Choroid plexus epithelial cell (primary cell): ENCODE measurements at regions not wholly inside any gene's neighbourhood (a gene's known extent, or its start where the extent isn't known, plus 50 kb on each side); places are given as distances from the start of the nearest gene placed in this dataset.

ENCODE experiments used
- DNase-seq: peaks from one replicate; pipeline ENCODE4 v3.0.0-alpha.2; 2010; ENCODE audit warnings: low read depth
- H3K4me3 ChIP-seq: 2 replicates; pipeline ENCODE4 v1.5.1; 2011; ENCODE audit warnings: low read depth, mild to moderate bottlenecking, control low read depth, low read length, moderate library complexity
- CTCF ChIP-seq: conservative IDR thresholded peaks from 2 replicates; pipeline ENCODE4 v1.5.1; 2011; ENCODE audit warnings: low read depth, mild to moderate bottlenecking, control low read depth, inconsistent platforms, low read length, moderate library complexity

GRCh38 chr2:200761266-200761665, 50.4 kb upstream of the BZW1 start:
- DNase-seq = no peak
- no peak for TF ChIP-seq CTCF
- H3K4me3 ChIP-seq = no peak overlapping the region
